H1 (cell line): ENCODE measurements at regions not wholly inside any gene's neighbourhood (a gene's known extent, or its start where the extent isn't known, plus 50 kb on each side); places are given as distances from the start of the nearest gene placed in this dataset.
A peak's percentile ranks its signal among the peaks of the same experiment; 100 is the strongest.

Experiments used
- CTCF ChIA-PET: fragments of 300-600 bp; sonication (Branson Sonifier 250); formaldehyde crosslinking; loops from one replicate; lab custom pipeline; 2021; ENCODE audit not compliant: partially characterized antibody; lab: Charles Lee
- POLR2A ChIA-PET: fragments of 300-600 bp; sonication (Branson Sonifier 250); formaldehyde crosslinking; loops from one replicate; lab custom pipeline; 2021; ENCODE audit warnings: inconsistent platforms; ENCODE audit not compliant: partially characterized antibody; lab: Charles Lee
- DNase-seq, 2 experiments: peaks; one replicate each; pipeline versions ENCODE4 v3.0.0 to v3.0.0-alpha.2; 2010 to 2022; ENCODE audit warnings: low spot score in 2 of 2, low read depth in 1 of 2, mixed read lengths in 1 of 2
- FAIRE-seq: peaks from 2 replicates; lab custom pipeline; 2011; peaks lifted over from hg19 to GRCh38; lab: Jason Lieb, UNC
- H2AFZ ChIP-seq: 2 replicates; pipeline ENCODE4 v1.8.1; 2012; ENCODE audit warnings: low read length, inconsistent platforms
- H2AK5ac ChIP-seq: 2 replicates; pipeline ENCODE4 v1.6.1; 2013; ENCODE audit warnings: low read depth, low read length
- H2BK120ac ChIP-seq: replicated peaks from 2 replicates; pipeline ENCODE3; 2013; ENCODE audit warnings: low read depth, low read length, inconsistent platforms
- H2BK12ac ChIP-seq: 2 replicates; pipeline ENCODE4 v1.6.1; 2013; ENCODE audit warnings: low read depth, low read length
- H2BK15ac ChIP-seq: 2 replicates; pipeline ENCODE4 v1.6.1; 2013; ENCODE audit warnings: low read length
- H2BK20ac ChIP-seq: 2 replicates; pipeline ENCODE4 v1.6.1; 2013; ENCODE audit warnings: low read length
- H2BK5ac ChIP-seq: 2 replicates; pipeline ENCODE4 v1.6.1; 2013; ENCODE audit warnings: low read depth, low read length
- H3K14ac ChIP-seq: 2 replicates; pipeline ENCODE4 v1.6.1; 2013; ENCODE audit warnings: inconsistent platforms; ENCODE audit not compliant: insufficient read length
- H3K18ac ChIP-seq: 2 replicates; pipeline ENCODE4 v1.6.1; 2013; ENCODE audit warnings: low read length; ENCODE audit errors: extremely low read depth
- H3K23ac ChIP-seq: 2 replicates; pipeline ENCODE4 v1.6.1; 2013; ENCODE audit warnings: inconsistent platforms; ENCODE audit not compliant: insufficient read length
- H3K23me2 ChIP-seq: 2 replicates; pipeline ENCODE4 v1.6.1; 2013; ENCODE audit warnings: low read depth, low read length
- H3K27ac ChIP-seq: 2 replicates; pipeline ENCODE4 v1.6.1; 2011; ENCODE audit warnings: low read depth, low read length, inconsistent platforms
- H3K27me3 ChIP-seq, 4 experiments: replicated peaks in 1 of 4; 1 replicate in 1 of 4; 2 replicates in 3 of 4; pipeline versions ENCODE4 v1.6.1 to v1.8.1; 2011 to 2013; ENCODE audit warnings: low read length in 3 of 4, mild to moderate bottlenecking in 3 of 4, inconsistent platforms in 2 of 4, mixed read lengths in 2 of 4, moderate library complexity in 1 of 4; ENCODE audit not compliant: control insufficient read depth in 3 of 4, insufficient read depth in 3 of 4; ENCODE audit errors: extremely low read depth in 1 of 4
- H3K36me3 ChIP-seq, 4 experiments: 2 replicates each; pipeline versions ENCODE4 v1.6.1 to v1.8.1; 2011 to 2013; ENCODE audit warnings: mild to moderate bottlenecking in 4 of 4, low read length in 3 of 4, moderate library complexity in 2 of 4, control low read depth in 1 of 4, inconsistent platforms in 1 of 4; ENCODE audit not compliant: insufficient read depth in 4 of 4, control insufficient read depth in 2 of 4
- H3K4ac ChIP-seq: replicated peaks from 2 replicates; pipeline ENCODE3; 2013; ENCODE audit warnings: low read length, low read depth, mixed read lengths, inconsistent platforms; ENCODE audit not compliant: insufficient read length
- H3K4me1 ChIP-seq, 4 experiments: replicated peaks in 1 of 4; 1 replicate in 1 of 4; 2 replicates in 3 of 4; pipeline versions ENCODE4 v1.6.1 to v1.8.1; 2011 to 2013; ENCODE audit warnings: low read length in 3 of 4, inconsistent platforms in 2 of 4, mixed read lengths in 1 of 4; ENCODE audit not compliant: insufficient read depth in 4 of 4, control insufficient read depth in 3 of 4
- H3K4me2 ChIP-seq, 2 experiments: 2 replicates each; pipeline versions ENCODE4 v1.6.1 to v1.8.1; 2011 to 2013; ENCODE audit warnings: low read depth in 2 of 2, low read length in 2 of 2, control low read depth in 1 of 2, inconsistent platforms in 1 of 2, mild to moderate bottlenecking in 1 of 2; ENCODE audit not compliant: insufficient read depth in 1 of 2
- H3K4me3 ChIP-seq, 4 experiments: fragments of 200-600, 300-600 bp in 1 of 4; sonication (generic), shearing (Covaris generic), sonication (Bioruptor Twin) in 1 of 4; 2 replicates each; pipeline versions ENCODE4 v1.5.1 to v1.8.1; 2011 to 2016; ENCODE audit warnings: low read length in 4 of 4, low read depth in 3 of 4, control low read depth in 2 of 4, inconsistent platforms in 2 of 4, mild to moderate bottlenecking in 2 of 4, mixed read lengths in 1 of 4, moderate library complexity in 1 of 4; ENCODE audit not compliant: insufficient read depth in 2 of 4; ENCODE audit errors: extremely low read depth in 1 of 4
- H3K56ac ChIP-seq: replicated peaks from 2 replicates; pipeline ENCODE3; 2013; ENCODE audit warnings: low read depth, mild to moderate bottlenecking, mixed read lengths, low read length, inconsistent platforms; ENCODE audit not compliant: insufficient read length
- H3K79me1 ChIP-seq: 2 replicates; pipeline ENCODE4 v1.6.1; 2013; ENCODE audit warnings: low read depth, low read length, control low read depth
- H3K79me2 ChIP-seq, 2 experiments: 2 replicates each; pipeline versions ENCODE4 v1.6.1 to v1.8.1; 2012 to 2013; ENCODE audit warnings: low read length in 2 of 2, mild to moderate bottlenecking in 2 of 2, inconsistent platforms in 1 of 2; ENCODE audit not compliant: insufficient read depth in 2 of 2, control insufficient read depth in 1 of 2
- H3K9ac ChIP-seq, 4 experiments: replicated peaks in 1 of 4; 1 replicate in 1 of 4; 2 replicates in 3 of 4; pipeline versions ENCODE4 v1.6.1 to v1.8.1; 2011 to 2013; ENCODE audit warnings: low read depth in 3 of 4, low read length in 3 of 4, control low read depth in 2 of 4, mild to moderate bottlenecking in 2 of 4, moderate library complexity in 2 of 4, inconsistent platforms in 1 of 4; ENCODE audit errors: extremely low read depth in 1 of 4
- H3K9me3 ChIP-seq, 2 experiments: 2 replicates each; pipeline versions ENCODE4 v1.6.1 to v1.8.1; 2012 to 2013; ENCODE audit warnings: mild to moderate bottlenecking in 2 of 2, moderate library complexity in 2 of 2, control low read depth in 1 of 2, inconsistent platforms in 1 of 2, low read depth in 1 of 2, low read length in 1 of 2, mixed read lengths in 1 of 2; ENCODE audit not compliant: insufficient read depth in 2 of 2
- H4K20me1 ChIP-seq, 2 experiments: replicated peaks in 1 of 2; 2 replicates each; pipeline versions ENCODE3 to v1.8.1; 2011 to 2013; ENCODE audit warnings: inconsistent platforms in 2 of 2, low read length in 2 of 2, mild to moderate bottlenecking in 1 of 2; ENCODE audit not compliant: insufficient read depth in 2 of 2, control insufficient read depth in 1 of 2
- H4K5ac ChIP-seq: 2 replicates; pipeline ENCODE4 v1.6.1; 2013; ENCODE audit warnings: low read length, low read depth, mixed read lengths, inconsistent platforms; ENCODE audit not compliant: insufficient read length
- H4K8ac ChIP-seq: 2 replicates; pipeline ENCODE4 v1.8.0; 2013; ENCODE audit warnings: mild to moderate bottlenecking, moderate library complexity, low read length, inconsistent platforms; ENCODE audit not compliant: insufficient read depth; ENCODE audit errors: extremely low read depth
- H4K91ac ChIP-seq: replicated peaks from 2 replicates; pipeline ENCODE3; 2013; ENCODE audit warnings: low read length, mixed read lengths, inconsistent platforms; ENCODE audit not compliant: insufficient read length
- ASH2L ChIP-seq: fragments of 200-600, 300-600 bp; sonication (generic); IDR thresholded peaks from one replicate; pipeline ENCODE4 v1.7.1; 2017; ENCODE audit warnings: low read length
- BCL11A ChIP-seq, 2 experiments: IDR thresholded peaks; one replicate each; pipeline ENCODE4 v1.6.1; 2011; ENCODE audit warnings: low read depth in 2 of 2, low read length in 2 of 2, mild to moderate bottlenecking in 2 of 2
- CBX5 ChIP-seq: fragments of 300-800, 300-1000 bp; sonication (generic); IDR thresholded peaks from 2 replicates; pipeline ENCODE4 v1.7.1; 2016; ENCODE audit warnings: antibody characterized with exemption, low read length, low read depth
- EGR1 ChIP-seq: IDR thresholded peaks from 2 replicates; pipeline ENCODE4 v1.6.1; 2011; ENCODE audit warnings: low read depth, low read length, borderline replicate concordance
- JUN ChIP-seq: IDR thresholded peaks from 2 replicates; pipeline ENCODE4 v1.6.1; 2011; ENCODE audit warnings: low read depth, mild to moderate bottlenecking, improper control_type of control experiment, low read length
- RAD21 ChIP-seq, 2 experiments: IDR thresholded peaks in 1 of 2; conservative IDR thresholded peaks in 1 of 2; 2 replicates each; pipeline ENCODE4 v1.6.1; 2011; ENCODE audit warnings: low read depth in 2 of 2, low read length in 2 of 2, improper control_type of control experiment in 1 of 2, inconsistent platforms in 1 of 2, mild to moderate bottlenecking in 1 of 2, moderate library complexity in 1 of 2

DNA sequence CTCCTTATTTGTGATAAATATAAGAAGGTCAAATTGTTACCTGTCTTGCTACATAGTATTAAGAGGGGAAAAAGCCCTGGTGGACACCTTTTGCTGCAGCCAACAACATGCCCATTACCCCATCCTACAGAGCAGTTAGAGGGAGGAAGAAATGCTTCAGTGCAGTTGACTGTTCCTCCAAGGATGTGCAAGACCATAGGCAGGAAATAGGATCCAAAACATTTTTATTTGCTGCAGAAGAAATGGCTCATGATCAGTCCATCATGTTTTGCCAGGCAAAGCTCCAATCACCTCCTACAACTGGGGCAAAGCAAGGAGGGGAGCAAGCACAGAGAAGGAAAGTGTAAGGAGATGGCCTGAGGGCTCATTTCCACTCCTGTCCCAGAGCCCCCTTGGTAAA is 399.1 kb upstream of the PIK3R1 start:
- H3K79me2 ChIP-seq: no peaks in the 10 kb centered on the region; a peak in 2 of 4 replicates

More for the DNA sequence above, 399.1 kb upstream of the PIK3R1 start:
- no peaks in the 10 kb centered on the region for H3K36me3 ChIP-seq
- no peak overlapping the region for H2BK12ac ChIP-seq
- no peak overlapping the region for H2BK20ac ChIP-seq
- H4K20me1 ChIP-seq: no peaks in the 10 kb centered on the region
- H3K4me1 ChIP-seq: no peaks in the 10 kb centered on the region; a peak in 2 of 7 replicates
- H2AK5ac ChIP-seq: no peak overlapping the region
- 0 out of 8 replicates have a peak overlapping the region, but pooled peaks of 1 of the 4 experiments have one; percentile 9 for H3K4me3 ChIP-seq
- H3K9ac ChIP-seq: no peak overlapping the region
- peak overlapping the region in 1 of 2 experiments; percentile 67; a peak in 1 of 4 replicates for H3K4me2 ChIP-seq
- H2BK120ac ChIP-seq: peak overlapping the region; percentile 81
- no peaks in the 10 kb centered on the region for H3K27me3 ChIP-seq
- H2BK5ac ChIP-seq: no peak overlapping the region
- no peak for TF ChIP-seq RAD21 (IDR thresholded peaks at IDR 0.05 in 1 of 2, conservative IDR thresholded peaks at IDR 0.05 in 1 of 2; ENCODE audit: low read depth in 2 of 2, low read length in 2 of 2)
- no peak for TF ChIP-seq JUN
- no peak for TF ChIP-seq BCL11A (IDR thresholded peaks at IDR 0.05; ENCODE audit: low read depth in 2 of 2, low read length in 2 of 2)
- TF ChIP-seq CBX5: no peak
- no peak for TF ChIP-seq ASH2L
- TF ChIP-seq EGR1: no peak
- TF ChIP-seq, all 59 proteins: peak for 0
- Histone ChIP-seq H3K14ac (no peak overlapping the region), H4K5ac (no peak overlapping the region), H3K18ac (no peak overlapping the region), H3K4ac (no peak overlapping the region), H4K91ac (no peak overlapping the region), H2AFZ (no peak overlapping the region), H3K23ac (no peak overlapping the region), H3K9me3 (no peaks in the 10 kb centered on the region), H2BK15ac (no peak overlapping the region), H3K56ac (no peak overlapping the region), H3K79me1 (no peaks in the 10 kb centered on the region; the same call in 1 of the 2 replicates), H3K23me2 (no peaks in the 10 kb centered on the region), H3K27ac (no peak overlapping the region), H4K8ac (no peak overlapping the region)
- CTCF ChIA-PET: no interaction called here
- DNase-seq: no peak
- FAIRE-seq: no peak
- POLR2A ChIA-PET: interaction anchor here (1.7 kb wide), 1 partner anchor 10 kb away, joined by 6 read pairs; no protein-coding TSS in a partner anchor
